ENCODE measurements at regions not wholly inside any gene's neighbourhood (a gene's known extent, or its start where the extent isn't known, plus 50 kb on each side); places are given as distances from the start of the nearest gene placed in this dataset.
"Not testable (repeated sequence)": the region's sequence is repeated elsewhere in the genome, so short reads cannot be mapped to it uniquely, and the experiment has no call there.

DNA sequence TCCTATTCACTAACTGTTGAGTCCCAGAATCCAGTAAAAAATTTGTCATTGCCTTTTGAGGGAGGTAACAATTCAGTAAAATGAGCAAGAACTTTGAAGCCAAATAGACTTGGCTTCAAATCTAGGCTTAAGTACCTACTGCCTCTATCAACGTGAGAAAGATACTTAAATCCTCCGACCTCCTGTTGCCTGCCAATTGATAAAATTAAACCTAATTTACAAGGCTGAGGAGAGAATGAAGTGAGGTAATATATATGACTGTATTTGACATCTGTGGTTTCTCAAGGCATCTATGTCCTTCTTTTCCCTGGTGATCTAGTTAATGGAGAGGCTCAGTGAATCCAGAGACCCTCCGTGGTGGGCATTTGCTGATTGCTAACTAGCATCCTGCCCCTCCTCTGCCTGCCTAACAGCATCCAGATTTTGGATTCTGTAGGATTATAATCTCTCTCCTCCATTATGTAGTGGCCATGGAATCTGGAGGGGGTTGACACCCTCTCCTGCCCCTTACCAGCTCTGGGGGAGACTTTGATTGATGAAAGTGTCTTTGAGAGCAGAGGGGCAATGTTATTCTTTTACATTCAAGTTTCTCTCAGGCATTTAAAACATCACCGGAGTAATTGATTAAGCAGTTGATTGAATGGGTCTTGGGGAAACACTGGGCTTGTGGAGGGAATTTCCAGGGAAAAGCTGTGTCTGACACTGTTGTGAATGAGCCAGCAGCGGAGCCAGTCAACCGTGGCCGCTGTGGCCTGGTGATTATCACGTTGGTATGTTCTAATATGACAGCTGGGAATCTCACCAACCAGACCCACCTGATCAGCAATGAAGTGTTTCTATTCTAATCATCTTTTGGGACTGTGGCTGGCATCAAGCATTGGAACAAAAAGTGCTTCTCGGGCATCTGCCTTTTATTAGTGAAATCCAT is 140.7 kb upstream of the FAM78B start:
- DNase-seq (ENCODE audit: low spot score): no peak

DNA sequence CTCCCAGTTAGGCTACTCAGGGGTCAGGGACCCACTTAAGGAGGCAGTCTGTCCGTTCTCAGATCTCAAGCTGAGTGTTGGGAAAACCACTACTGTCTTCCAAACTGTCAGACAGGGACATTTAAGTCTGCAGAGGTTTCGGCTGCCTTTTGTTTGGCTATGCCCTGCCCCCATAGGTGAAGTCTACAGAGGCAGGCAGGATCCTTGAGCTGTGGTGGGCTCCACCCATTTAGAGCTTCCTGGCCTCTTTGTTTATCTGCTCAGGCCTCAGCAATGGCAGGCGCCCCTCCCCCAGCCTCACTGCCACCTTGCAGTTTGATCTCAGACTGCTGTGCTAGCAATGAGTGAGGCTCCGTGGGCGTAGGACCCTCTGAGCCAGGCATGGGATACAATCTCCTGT is 149.5 kb upstream of the FAM78B start:
- DNase-seq (ENCODE audit: low spot score): not testable (repeated sequence)

DNA sequence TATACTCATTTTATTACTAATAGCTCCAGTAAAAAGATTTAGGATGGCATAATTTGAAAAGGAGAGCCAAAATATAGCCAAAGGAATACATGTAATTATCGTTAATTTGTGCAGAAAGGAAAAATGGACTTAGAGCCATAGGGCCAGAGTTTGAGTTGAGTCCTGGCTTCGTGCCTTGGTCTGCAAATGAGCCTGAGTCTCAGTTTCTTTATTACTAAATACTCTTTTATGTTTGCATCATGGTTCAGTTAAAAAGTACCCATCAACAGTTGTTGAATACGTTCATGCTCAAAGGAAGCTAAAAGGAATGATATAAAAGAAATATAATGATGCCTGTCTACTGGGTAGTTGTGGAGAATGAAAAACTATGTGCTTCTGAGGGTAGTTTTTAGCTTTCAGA is 155.7 kb upstream of the FAM78B start:
- DNase-seq (ENCODE audit: low spot score): no peak

DNA sequence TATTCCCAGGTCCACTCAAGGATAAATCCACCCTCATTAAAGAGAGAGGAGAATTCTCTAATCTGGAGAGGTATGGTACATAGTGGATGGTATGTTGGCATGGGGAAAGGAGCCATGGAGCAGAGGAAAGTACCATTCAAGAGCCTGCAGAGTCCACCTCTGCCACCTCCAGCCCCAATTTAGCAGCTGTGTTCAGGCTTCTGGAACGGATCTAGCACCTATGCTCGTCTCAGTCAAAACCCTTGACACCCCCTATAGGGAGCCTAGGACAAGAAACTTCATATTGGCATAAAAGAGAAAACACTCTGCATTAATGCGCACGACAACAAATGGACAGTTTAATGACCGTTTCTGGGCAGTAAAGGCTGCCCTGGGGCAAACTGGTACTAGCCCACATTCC is 161.1 kb upstream of the FAM78B start:
- no peak for DNase-seq (ENCODE audit: low spot score)

DNA sequence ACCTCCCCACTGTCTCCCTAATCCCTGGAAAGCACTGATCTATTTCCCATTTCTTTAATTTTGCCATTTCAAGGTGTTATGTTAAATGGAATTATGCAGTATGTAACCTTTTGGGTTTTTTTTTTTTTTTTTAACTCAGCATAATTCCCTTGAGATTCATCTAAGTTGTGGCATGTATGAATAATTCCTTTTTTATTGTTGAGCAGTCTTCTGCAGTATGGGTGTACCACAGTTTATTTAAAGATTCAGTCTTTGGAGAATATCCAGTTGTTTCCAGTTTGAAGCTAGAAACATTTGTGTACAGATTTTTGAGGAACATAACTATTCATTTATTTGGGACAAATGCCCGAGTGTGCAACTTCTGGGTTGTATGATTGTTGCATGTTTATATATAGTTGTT is 162.2 kb upstream of the FAM78B start:
- DNase-seq (ENCODE audit: low spot score): no peak

DNA sequence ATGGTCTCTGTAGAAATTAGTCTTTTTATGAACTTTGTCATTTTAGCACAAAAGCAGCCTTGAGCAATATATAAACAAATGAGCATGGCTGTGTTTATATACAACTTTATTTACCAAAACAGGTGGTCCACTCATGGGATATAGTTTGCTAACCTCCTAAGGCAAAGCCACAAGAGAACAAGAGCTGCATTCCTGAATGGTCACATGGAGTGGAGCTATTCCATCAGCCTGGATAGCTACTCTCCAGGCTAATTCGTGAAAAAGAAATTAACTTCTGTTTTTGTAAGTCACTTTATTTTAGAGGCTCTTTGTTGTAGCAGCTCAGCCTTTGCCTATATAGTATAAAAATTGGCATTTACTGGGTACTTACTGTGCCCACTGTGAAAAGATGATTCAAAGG is 163.3 kb upstream of the FAM78B start:
- no peak for DNase-seq (ENCODE audit: low spot score)

DNA sequence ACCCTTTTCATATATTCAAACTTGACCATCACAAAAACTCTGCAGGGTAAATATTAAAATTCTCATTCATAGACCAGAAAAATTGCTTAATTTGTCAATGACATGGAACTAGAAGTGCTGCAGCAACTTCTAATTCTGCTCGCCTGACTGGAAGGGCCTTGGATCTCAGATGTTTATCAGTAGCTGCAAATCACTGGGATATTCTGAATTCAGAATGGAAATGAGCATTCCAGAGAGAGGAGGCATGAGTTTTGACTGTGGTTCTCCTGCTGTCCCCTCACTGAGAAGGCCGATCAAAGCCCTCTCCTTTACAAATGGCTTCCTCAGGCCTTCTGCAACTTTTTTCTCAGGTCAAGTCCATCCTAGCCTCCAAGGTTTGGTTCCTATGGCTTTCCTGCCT is 171.3 kb upstream of the FAM78B start:
- no peak for DNase-seq (ENCODE audit: low spot score)

DNA sequence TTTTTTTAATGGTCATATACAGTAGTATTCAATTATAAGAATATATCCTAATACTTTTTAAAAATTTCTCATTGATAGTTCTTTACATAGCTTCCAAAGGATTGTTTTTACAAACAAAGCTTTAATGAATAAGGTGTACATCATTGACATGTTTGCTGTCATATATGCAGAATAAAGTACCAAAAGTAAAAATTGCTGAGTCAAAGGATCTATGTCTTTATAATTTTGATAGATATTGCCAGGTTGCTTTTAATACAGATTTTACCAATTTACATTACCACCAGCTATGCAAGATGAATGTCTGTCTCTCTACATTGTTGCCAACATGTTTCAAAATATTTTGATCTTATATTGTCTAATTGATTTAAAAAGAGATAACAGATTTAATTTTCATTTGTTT is 173.9 kb upstream of the FAM78B start:
- no peak for DNase-seq (ENCODE audit: low spot score)

DNA sequence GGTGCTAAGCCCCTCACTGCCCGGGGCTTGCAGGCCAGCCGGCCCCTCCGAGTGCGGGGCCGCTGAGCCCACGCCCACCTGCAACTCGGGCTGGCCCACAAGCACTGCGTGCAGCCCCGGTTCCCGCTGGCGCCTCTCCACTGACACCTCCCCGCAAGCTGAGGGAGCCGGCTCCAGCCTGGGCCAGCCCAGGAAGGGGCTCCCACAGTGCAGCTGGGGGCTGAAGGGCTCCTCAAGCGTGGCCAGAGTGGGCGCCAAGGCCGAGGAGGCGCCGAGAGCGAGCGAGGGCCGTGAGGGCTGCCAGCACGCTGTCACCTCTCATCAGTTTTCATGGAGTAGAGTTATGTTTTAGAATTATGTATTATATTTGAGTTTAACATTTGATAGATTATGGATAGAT is 176.5 kb upstream of the FAM78B start:
- DNase-seq (ENCODE audit: low spot score): no peak

DNA sequence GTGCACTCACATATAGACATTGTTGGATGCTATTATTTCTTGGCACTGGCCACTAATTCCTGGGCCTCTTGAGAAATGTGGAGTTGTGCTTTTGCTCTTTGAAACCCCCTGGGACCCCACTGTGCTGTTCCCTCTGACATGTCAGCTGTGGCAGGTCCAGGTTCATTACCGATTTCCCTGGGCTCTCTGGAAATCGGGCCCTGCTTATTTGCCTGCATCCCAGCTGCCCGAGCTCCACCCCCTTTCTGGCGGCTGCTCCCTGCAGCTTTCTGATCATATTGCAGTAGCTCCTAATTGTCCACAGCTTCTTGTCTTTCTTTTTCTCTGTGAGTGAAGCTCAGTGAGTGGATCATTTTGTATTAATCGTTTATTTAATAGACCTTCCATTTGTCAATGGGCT is 183.7 kb upstream of the FAM78B start:
- DNase-seq (ENCODE audit: low spot score): no peak

DNA sequence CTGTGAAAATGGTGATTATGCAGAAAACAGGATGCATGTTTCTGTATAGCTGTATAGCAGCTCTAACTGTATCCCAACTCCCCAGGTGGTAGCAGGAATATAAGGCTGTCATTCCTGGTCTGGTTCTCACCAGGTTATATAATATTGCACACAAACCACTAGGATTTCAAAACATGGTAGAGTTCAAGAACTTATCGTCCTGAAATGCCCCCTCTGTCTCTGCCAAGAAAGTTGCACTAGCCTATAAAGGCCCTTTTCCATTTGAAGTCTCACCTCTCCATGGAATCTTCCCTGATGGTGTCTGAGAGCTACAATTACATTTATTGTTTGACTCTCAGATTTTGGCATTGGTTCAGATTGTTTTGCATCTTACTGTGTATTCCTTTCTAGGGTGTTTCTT is 184.9 kb upstream of the FAM78B start:
- DNase-seq (ENCODE audit: low spot score): no peak

DNA sequence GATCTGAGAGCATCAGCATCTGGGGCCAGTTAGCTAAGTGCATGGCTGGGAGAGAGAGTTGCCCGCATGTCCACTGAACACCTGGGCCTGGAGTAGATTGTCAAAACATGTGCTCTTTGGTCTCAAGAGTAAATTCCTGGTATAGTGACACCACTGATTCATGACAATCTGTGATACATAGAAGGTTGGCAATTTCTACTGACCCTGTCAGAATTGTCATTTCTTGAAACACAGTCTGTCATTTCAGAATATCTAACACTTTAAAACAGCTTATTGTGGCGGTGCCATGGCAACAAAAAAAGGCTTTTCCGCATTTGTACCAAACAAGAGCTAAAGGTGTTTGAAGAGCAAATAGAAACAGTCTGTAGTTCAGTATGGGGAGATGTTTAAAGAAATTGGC is 186.4 kb upstream of the FAM78B start:
- no peak for DNase-seq (ENCODE audit: low spot score)

DNA sequence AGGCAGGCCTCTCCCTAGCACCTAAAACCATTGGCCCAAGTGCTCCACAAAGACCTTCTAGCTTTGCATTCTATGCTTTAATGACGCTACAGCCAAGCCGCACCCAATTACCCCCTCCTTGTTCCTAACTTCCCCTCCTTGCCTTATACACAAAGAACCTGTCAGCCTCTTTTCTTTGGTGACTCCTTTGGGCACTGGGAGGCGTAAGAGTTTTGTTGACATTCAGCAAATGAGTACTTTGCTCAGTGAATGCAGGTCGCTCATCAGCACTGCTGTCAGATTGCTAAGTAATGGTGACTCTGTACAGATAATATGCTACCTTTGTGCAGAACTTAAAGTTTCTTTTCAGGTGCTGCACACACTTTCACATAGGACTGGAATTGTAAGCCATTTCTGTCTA is 187.6 kb upstream of the FAM78B start:
- no peak for DNase-seq (ENCODE audit: low spot score)

DNA sequence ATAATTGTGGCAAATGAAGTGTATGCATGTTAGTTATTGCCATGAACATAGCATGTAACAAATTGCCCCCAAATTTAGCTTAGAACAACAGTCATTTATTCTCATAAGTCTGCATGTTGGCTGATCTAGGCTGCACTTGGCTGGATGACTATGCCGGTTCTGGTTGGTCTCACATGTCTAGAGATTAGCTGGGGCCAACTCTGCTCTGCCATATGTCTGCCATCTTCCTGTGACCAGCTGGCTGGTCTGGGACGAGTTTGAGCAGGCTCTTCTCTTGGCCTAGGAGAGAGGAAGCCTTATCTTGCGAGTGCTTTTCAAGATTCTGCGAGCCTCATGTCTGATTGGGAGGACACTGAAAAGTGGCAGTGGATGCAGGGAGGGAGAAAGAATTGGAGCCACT is 198.3 kb upstream of the FAM78B start:
- DNase-seq (ENCODE audit: low spot score): no peak

DNA sequence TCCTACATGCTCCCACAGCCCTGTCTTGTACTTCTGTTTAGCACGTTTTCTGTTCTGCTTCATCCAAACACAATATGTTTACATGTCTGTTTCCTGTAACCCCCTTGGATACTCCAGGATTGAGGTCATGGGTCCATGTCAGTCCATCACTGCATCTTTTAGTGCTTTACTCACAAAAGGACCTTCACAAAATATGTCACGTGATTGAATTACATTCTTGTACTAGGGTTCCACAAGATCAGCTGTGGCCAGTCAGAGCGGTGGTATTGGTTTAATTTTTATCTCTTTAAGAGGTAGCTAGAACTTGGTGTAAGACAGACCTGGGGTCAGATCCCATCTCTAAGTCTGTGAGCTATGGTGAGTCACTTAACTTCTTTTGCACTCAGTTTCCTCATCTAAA is 201.2 kb upstream of the FAM78B start:
- DNase-seq (ENCODE audit: low spot score): no peak

DNA sequence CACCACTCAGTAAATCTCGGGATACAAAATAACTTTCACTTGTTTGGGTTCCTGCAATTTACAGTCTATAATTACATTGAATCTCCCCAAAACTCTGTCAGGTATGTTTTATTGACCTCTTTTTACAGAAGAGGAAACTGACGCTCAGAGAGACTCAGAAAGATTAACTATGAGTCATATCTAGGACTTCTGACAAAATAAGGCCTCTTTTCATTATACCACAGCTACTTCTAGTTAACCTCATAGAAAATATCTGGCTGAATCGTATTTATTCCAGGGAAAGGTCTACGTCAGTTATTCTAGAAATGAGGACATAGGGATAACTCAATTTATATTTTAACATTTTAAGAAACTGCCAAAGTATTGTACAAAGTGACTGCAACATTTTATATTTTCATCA is 211.1 kb upstream of the FAM78B start:
- no peak for DNase-seq (ENCODE audit: low spot score)

DNA sequence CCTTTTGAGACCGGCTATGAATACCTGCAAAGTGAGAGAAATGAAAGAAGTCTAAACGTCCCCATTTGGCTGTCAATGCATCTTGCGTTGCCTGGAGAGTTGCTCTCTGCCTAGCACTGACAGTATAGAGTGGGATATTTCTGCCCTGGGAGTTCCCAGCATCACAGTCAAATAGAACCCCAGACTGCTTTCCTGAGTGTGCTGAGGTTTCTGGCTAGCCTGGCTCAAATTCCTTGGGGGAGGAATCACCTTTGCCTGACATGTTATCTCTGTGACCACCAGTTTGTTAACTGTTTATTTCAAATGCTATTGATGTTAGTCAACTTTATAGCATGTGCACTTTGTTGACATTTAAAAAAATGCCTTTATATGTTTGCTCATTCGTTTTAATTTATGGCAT is 212.0 kb upstream of the FAM78B start:
- no peak for DNase-seq (ENCODE audit: low spot score)

DNA sequence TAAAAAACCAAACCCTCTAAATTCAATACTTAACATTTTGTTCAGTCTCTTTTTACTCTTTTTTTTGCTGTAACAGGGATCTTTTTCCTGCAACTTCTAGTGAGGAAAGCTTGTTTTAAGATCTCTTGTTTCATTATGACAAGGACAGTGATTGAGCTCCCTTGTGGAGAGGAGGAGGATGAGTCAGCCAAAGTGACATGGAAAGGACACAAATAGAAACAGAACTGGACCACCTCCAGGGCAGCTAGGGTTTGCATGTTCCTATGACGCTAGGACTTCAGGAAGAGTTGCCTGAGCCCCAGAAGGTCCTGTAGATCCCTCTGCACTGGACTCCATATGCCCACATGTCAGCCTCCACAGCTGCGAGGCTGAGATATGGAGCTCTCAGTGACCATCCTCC is 212.6 kb upstream of the FAM78B start:
- no peak for DNase-seq (ENCODE audit: low spot score)

DNA sequence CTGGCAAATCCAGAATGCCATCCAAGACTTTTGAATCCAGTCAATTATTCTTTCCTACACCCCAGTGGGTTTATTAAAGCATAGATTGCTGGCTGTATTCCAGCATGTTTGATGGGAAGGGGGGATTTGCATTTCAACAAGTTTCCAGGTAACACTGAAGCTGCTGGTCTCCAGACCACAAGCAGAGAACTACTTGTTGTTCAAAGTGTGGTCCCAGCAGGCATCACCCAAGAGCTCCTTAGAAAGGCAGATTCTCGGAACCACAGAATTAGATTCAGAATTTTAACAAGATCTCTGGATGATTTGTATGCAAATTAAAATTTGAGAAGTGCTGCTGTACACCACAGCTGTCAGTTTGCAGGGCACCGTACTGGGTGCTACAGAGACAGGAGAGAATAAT is 216.3 kb upstream of the FAM78B start:
- no peak for DNase-seq (ENCODE audit: low spot score)

DNA sequence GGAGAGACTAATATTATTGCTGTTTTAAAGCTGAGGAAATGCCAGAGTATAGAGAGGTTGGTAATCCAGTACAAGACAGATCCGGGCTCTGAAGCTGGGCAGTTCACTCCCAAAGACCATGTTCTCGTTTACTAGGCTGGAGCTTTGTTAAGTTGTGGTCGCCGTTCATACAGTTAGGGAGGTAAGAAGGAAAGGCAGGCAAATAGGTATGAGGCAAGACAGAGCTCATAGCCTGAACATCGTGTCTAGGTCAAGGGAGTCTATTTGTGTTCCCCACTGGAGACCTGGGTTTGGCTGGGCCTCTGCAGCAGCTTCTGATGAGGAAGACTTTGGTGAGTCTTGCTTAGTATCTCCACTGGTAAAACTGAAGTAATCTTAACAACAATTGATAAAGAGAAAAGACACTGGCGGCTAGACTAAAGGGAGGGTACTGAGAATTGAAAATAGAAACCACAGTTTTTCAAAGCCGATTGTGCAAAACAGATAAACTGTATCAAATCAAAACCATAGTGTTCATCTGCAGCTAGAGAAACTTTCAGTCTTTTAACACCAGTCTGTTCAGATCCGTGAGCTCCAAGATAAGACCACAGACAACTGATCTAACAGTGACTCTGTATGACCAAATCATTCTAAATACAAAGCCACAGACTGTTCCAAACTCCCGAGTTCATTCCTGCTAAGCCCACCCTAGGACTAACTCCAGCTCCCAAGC is 217.0 kb upstream of the FAM78B start:
- no peak for DNase-seq (ENCODE audit: low spot score)

DNA sequence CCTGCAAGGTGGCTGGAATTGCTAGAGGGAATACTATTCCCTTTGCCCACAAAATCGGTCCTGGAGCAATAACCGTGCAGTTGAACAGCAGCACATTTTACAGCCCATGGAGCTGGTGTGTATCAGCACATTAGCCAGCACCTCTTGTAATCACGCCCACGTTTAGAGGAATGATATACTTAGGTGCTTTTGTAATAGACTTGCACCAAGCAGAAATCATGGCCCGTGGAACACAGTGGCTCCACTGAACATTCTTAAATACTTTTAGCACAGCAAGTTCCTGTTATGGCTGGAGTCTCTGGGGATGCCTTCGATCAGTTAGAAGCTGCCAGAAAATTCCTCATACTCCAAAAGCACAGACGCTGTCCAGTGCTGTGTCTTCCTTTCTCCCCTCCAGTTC is 218.1 kb upstream of the FAM78B start:
- no peak for DNase-seq (ENCODE audit: low spot score)

DNA sequence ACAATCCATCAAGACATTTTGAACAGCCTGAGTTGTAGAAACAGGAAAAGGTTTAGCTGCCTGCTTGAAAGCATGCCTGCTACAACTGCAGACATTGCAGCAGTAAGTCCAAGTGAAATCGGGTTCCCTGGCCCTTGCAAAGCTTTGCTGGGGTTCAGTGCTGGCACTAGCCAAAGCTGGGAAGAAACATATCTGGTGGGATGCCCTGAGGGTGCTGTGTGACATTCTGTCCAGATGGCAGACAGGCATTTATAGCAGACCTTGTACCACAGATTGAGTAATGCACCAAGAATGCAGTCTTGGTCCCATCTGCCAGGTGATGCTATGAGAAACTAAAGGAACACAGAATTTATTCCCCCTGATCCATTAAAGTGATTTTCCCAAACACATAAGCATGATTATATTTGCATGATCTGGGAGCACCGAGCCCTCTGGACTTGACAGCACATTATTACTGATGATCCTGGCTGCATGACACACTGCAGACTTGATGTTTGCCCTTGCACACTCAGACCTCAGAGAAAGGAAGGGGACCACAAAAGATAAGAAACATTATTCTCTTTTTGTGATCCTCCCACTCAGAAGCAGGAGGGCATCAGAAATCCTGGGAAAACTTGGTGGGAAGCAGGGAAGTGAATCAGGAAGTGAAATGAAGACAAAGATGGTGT is 223.7 kb upstream of the FAM78B start:
- no peak for DNase-seq (ENCODE audit: low spot score)
